H1 (cell line): ENCODE measurements at regions not wholly inside any gene's neighbourhood (a gene's known extent, or its start where the extent isn't known, plus 50 kb on each side); places are given as distances from the start of the nearest gene placed in this dataset.

ENCODE experiments used
- CTCF ChIA-PET: fragments of 300-600 bp; sonication (Branson Sonifier 250); formaldehyde crosslinking; loops from one replicate; lab custom pipeline; 2021; ENCODE audit not compliant: partially characterized antibody; lab: Charles Lee
- POLR2A ChIA-PET: fragments of 300-600 bp; sonication (Branson Sonifier 250); formaldehyde crosslinking; loops from one replicate; lab custom pipeline; 2021; ENCODE audit warnings: inconsistent platforms; ENCODE audit not compliant: partially characterized antibody; lab: Charles Lee
- DNase-seq, 2 experiments: peaks; one replicate each; pipeline versions ENCODE4 v3.0.0 to v3.0.0-alpha.2; 2010 to 2022; ENCODE audit warnings: low spot score in 2 of 2, low read depth in 1 of 2, mixed read lengths in 1 of 2
- FAIRE-seq: peaks from 2 replicates; lab custom pipeline; 2011; peaks lifted over from hg19 to GRCh38; lab: Jason Lieb, UNC
- H2AFZ ChIP-seq: 2 replicates; pipeline ENCODE4 v1.8.1; 2012; ENCODE audit warnings: low read length, inconsistent platforms
- H2AK5ac ChIP-seq: 2 replicates; pipeline ENCODE4 v1.6.1; 2013; ENCODE audit warnings: low read depth, low read length
- H2BK120ac ChIP-seq: replicated peaks from 2 replicates; pipeline ENCODE3; 2013; ENCODE audit warnings: low read depth, low read length, inconsistent platforms
- H2BK12ac ChIP-seq: 2 replicates; pipeline ENCODE4 v1.6.1; 2013; ENCODE audit warnings: low read depth, low read length
- H2BK15ac ChIP-seq: 2 replicates; pipeline ENCODE4 v1.6.1; 2013; ENCODE audit warnings: low read length
- H2BK20ac ChIP-seq: 2 replicates; pipeline ENCODE4 v1.6.1; 2013; ENCODE audit warnings: low read length
- H2BK5ac ChIP-seq: 2 replicates; pipeline ENCODE4 v1.6.1; 2013; ENCODE audit warnings: low read depth, low read length
- H3K14ac ChIP-seq: 2 replicates; pipeline ENCODE4 v1.6.1; 2013; ENCODE audit warnings: inconsistent platforms; ENCODE audit not compliant: insufficient read length
- H3K18ac ChIP-seq: 2 replicates; pipeline ENCODE4 v1.6.1; 2013; ENCODE audit warnings: low read length; ENCODE audit errors: extremely low read depth
- H3K23ac ChIP-seq: 2 replicates; pipeline ENCODE4 v1.6.1; 2013; ENCODE audit warnings: inconsistent platforms; ENCODE audit not compliant: insufficient read length
- H3K23me2 ChIP-seq: 2 replicates; pipeline ENCODE4 v1.6.1; 2013; ENCODE audit warnings: low read depth, low read length
- H3K27ac ChIP-seq: 2 replicates; pipeline ENCODE4 v1.6.1; 2011; ENCODE audit warnings: low read depth, low read length, inconsistent platforms
- H3K27me3 ChIP-seq, 4 experiments: replicated peaks in 1 of 4; 1 replicate in 1 of 4; 2 replicates in 3 of 4; pipeline versions ENCODE4 v1.6.1 to v1.8.1; 2011 to 2013; ENCODE audit warnings: low read length in 3 of 4, mild to moderate bottlenecking in 3 of 4, inconsistent platforms in 2 of 4, mixed read lengths in 2 of 4, moderate library complexity in 1 of 4; ENCODE audit not compliant: control insufficient read depth in 3 of 4, insufficient read depth in 3 of 4; ENCODE audit errors: extremely low read depth in 1 of 4
- H3K36me3 ChIP-seq, 4 experiments: 2 replicates each; pipeline versions ENCODE4 v1.6.1 to v1.8.1; 2011 to 2013; ENCODE audit warnings: mild to moderate bottlenecking in 4 of 4, low read length in 3 of 4, moderate library complexity in 2 of 4, control low read depth in 1 of 4, inconsistent platforms in 1 of 4; ENCODE audit not compliant: insufficient read depth in 4 of 4, control insufficient read depth in 2 of 4
- H3K4ac ChIP-seq: replicated peaks from 2 replicates; pipeline ENCODE3; 2013; ENCODE audit warnings: low read length, low read depth, mixed read lengths, inconsistent platforms; ENCODE audit not compliant: insufficient read length
- H3K4me1 ChIP-seq, 4 experiments: replicated peaks in 1 of 4; 1 replicate in 1 of 4; 2 replicates in 3 of 4; pipeline versions ENCODE4 v1.6.1 to v1.8.1; 2011 to 2013; ENCODE audit warnings: low read length in 3 of 4, inconsistent platforms in 2 of 4, mixed read lengths in 1 of 4; ENCODE audit not compliant: insufficient read depth in 4 of 4, control insufficient read depth in 3 of 4
- H3K4me2 ChIP-seq, 2 experiments: 2 replicates each; pipeline versions ENCODE4 v1.6.1 to v1.8.1; 2011 to 2013; ENCODE audit warnings: low read depth in 2 of 2, low read length in 2 of 2, control low read depth in 1 of 2, inconsistent platforms in 1 of 2, mild to moderate bottlenecking in 1 of 2; ENCODE audit not compliant: insufficient read depth in 1 of 2
- H3K4me3 ChIP-seq, 4 experiments: fragments of 200-600, 300-600 bp in 1 of 4; sonication (generic), shearing (Covaris generic), sonication (Bioruptor Twin) in 1 of 4; 2 replicates each; pipeline versions ENCODE4 v1.5.1 to v1.8.1; 2011 to 2016; ENCODE audit warnings: low read length in 4 of 4, low read depth in 3 of 4, control low read depth in 2 of 4, inconsistent platforms in 2 of 4, mild to moderate bottlenecking in 2 of 4, mixed read lengths in 1 of 4, moderate library complexity in 1 of 4; ENCODE audit not compliant: insufficient read depth in 2 of 4; ENCODE audit errors: extremely low read depth in 1 of 4
- H3K56ac ChIP-seq: replicated peaks from 2 replicates; pipeline ENCODE3; 2013; ENCODE audit warnings: low read depth, mild to moderate bottlenecking, mixed read lengths, low read length, inconsistent platforms; ENCODE audit not compliant: insufficient read length
- H3K79me1 ChIP-seq: 2 replicates; pipeline ENCODE4 v1.6.1; 2013; ENCODE audit warnings: low read depth, low read length, control low read depth
- H3K79me2 ChIP-seq, 2 experiments: 2 replicates each; pipeline versions ENCODE4 v1.6.1 to v1.8.1; 2012 to 2013; ENCODE audit warnings: low read length in 2 of 2, mild to moderate bottlenecking in 2 of 2, inconsistent platforms in 1 of 2; ENCODE audit not compliant: insufficient read depth in 2 of 2, control insufficient read depth in 1 of 2
- H3K9ac ChIP-seq, 4 experiments: replicated peaks in 1 of 4; 1 replicate in 1 of 4; 2 replicates in 3 of 4; pipeline versions ENCODE4 v1.6.1 to v1.8.1; 2011 to 2013; ENCODE audit warnings: low read depth in 3 of 4, low read length in 3 of 4, control low read depth in 2 of 4, mild to moderate bottlenecking in 2 of 4, moderate library complexity in 2 of 4, inconsistent platforms in 1 of 4; ENCODE audit errors: extremely low read depth in 1 of 4
- H3K9me3 ChIP-seq, 2 experiments: 2 replicates each; pipeline versions ENCODE4 v1.6.1 to v1.8.1; 2012 to 2013; ENCODE audit warnings: mild to moderate bottlenecking in 2 of 2, moderate library complexity in 2 of 2, control low read depth in 1 of 2, inconsistent platforms in 1 of 2, low read depth in 1 of 2, low read length in 1 of 2, mixed read lengths in 1 of 2; ENCODE audit not compliant: insufficient read depth in 2 of 2
- H4K20me1 ChIP-seq, 2 experiments: replicated peaks in 1 of 2; 2 replicates each; pipeline versions ENCODE3 to v1.8.1; 2011 to 2013; ENCODE audit warnings: inconsistent platforms in 2 of 2, low read length in 2 of 2, mild to moderate bottlenecking in 1 of 2; ENCODE audit not compliant: insufficient read depth in 2 of 2, control insufficient read depth in 1 of 2
- H4K5ac ChIP-seq: 2 replicates; pipeline ENCODE4 v1.6.1; 2013; ENCODE audit warnings: low read length, low read depth, mixed read lengths, inconsistent platforms; ENCODE audit not compliant: insufficient read length
- H4K8ac ChIP-seq: 2 replicates; pipeline ENCODE4 v1.8.0; 2013; ENCODE audit warnings: mild to moderate bottlenecking, moderate library complexity, low read length, inconsistent platforms; ENCODE audit not compliant: insufficient read depth; ENCODE audit errors: extremely low read depth
- H4K91ac ChIP-seq: replicated peaks from 2 replicates; pipeline ENCODE3; 2013; ENCODE audit warnings: low read length, mixed read lengths, inconsistent platforms; ENCODE audit not compliant: insufficient read length
- JUN ChIP-seq: IDR thresholded peaks from 2 replicates; pipeline ENCODE4 v1.6.1; 2011; ENCODE audit warnings: low read depth, mild to moderate bottlenecking, improper control_type of control experiment, low read length
- MAFK ChIP-seq: IDR thresholded peaks from 2 replicates; pipeline ENCODE4 v1.6.1; 2012; ENCODE audit warnings: low read depth, mild to moderate bottlenecking, improper control_type of control experiment, low read length
- PHF8 ChIP-seq: fragments of 200-600 bp; sonication (generic); conservative IDR thresholded peaks from 2 replicates; pipeline ENCODE4 v1.7.1; 2012; ENCODE audit warnings: low read depth, mild to moderate bottlenecking, inconsistent platforms, low read length, moderate library complexity
- POLR2A ChIP-seq, 2 experiments: IDR thresholded peaks; 1 replicate in 1 of 2; 2 replicates in 1 of 2; pipeline ENCODE4 v1.6.1; 2011; ENCODE audit warnings: low read depth in 2 of 2, low read length in 2 of 2, mild to moderate bottlenecking in 2 of 2; ENCODE audit errors: control extremely low read depth in 1 of 2
- POLR2AphosphoS5 ChIP-seq: IDR thresholded peaks from 2 replicates; pipeline ENCODE4 v1.6.1; 2011; ENCODE audit warnings: low read depth, low read length
- SIX5 ChIP-seq: IDR thresholded peaks from 2 replicates; pipeline ENCODE4 v1.6.1; 2011; ENCODE audit warnings: mild to moderate bottlenecking, low read depth, low read length
- SP2 ChIP-seq: IDR thresholded peaks from 2 replicates; pipeline ENCODE4 v1.6.1; 2012; ENCODE audit warnings: mild to moderate bottlenecking, low read length, inconsistent platforms
- SUZ12 ChIP-seq: fragments of 200-600 bp; sonication (generic); IDR thresholded peaks from 2 replicates; pipeline ENCODE4 v1.6.1; 2012; ENCODE audit warnings: mild to moderate bottlenecking, inconsistent platforms, low read length, moderate library complexity, mixed read lengths
- TBP ChIP-seq: IDR thresholded peaks from 2 replicates; pipeline ENCODE4 v1.6.1; 2011; ENCODE audit warnings: low read depth, low read length, improper control_type of control experiment
- ZNF274 ChIP-seq: IDR thresholded peaks from 2 replicates; pipeline ENCODE4 v1.7.0; 2012; ENCODE audit warnings: low read length, borderline replicate concordance; ENCODE audit errors: extremely low read depth
- WGBS, 2 experiments: shearing (Covaris generic) in 1 of 2; methylation state at CpG; one replicate each; pipeline versions ENCODE4 v1.1.6 to v1.1.7; 2013 to 2015; ENCODE audit warnings: low lambda C conversion rate in 2 of 2, mixed read lengths in 2 of 2, inconsistent platforms in 1 of 2, low coverage in 1 of 2, missing lambda C conversion rate in 1 of 2; ENCODE audit not compliant: insufficient replicate concordance in 2 of 2, insufficient coverage in 1 of 2, insufficient read length in 1 of 2; ENCODE audit errors: extremely low coverage in 1 of 2, missing lambda C conversion rate in 1 of 2; 5-methylcytosine and 5-hydroxymethylcytosine counted together
- TF ChIP-seq, protein P1 (sequence below): IDR thresholded peaks from 2 replicates; pipeline ENCODE4 v1.6.1; 2012; ENCODE audit warnings: inconsistent platforms
- TF ChIP-seq, protein P2 (sequence below): IDR thresholded peaks from 2 replicates; pipeline ENCODE4 v1.6.1; 2011; ENCODE audit warnings: low read depth, mild to moderate bottlenecking, low read length; ENCODE audit not compliant: insufficient read depth

DNA sequence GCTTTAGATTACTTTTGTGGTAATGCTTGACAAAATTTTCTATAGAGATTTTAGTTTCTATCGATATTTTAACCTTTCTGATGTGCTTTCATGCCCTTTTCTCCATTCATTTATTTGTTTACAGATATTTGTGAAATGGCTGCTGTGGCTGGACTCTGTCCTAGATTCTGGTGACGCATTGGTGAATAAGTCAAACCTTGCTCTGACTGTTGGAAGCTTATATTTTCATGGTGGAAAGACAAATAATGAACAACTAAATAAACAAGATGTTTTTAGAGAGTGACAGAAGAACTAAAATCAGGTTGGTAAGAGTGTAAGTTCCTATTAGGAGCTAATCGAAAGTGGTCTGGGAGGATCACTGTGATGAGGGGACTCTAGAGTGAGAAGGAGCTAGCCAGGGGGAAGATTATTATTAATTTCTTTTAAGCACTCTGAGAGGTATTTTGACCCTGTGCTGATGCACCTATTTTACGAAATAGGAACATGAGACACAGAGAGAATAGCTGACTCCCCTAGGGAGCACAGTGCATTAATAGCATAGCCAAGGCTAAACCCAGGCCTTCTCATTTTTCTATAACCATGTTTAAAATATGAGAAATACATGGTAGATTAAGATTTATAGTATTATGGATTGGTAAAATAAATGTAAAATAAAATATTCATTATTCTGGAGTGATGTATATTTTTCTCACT, 411.9 kb upstream of the ARRDC3 start:
- H3K4ac ChIP-seq = no peak overlapping the region
- no peak for DNase-seq
- 97% methylated on average over 4 of the region's 4 CpGs; no CpG with 5 or more reads in 1 of the 2 experiments for WGBS, 2 experiments
- no peak overlapping the region for H3K4me3 ChIP-seq
- ChIA-PET POLR2A (no interaction called here), CTCF (interaction anchor here (0.8 kb wide), 1 partner anchor 205 kb away, joined by 4 read pairs; no protein-coding TSS in a partner anchor)
- H3K27me3 ChIP-seq = no peaks in the 10 kb centered on the region
- H4K20me1 ChIP-seq = no peaks in the 10 kb centered on the region
- no peak overlapping the region for H3K4me2 ChIP-seq
- H2BK15ac ChIP-seq = no peak overlapping the region
- H4K8ac ChIP-seq = no peak overlapping the region
- H2BK5ac ChIP-seq = no peak overlapping the region
- H3K27ac ChIP-seq = no peak overlapping the region
- H4K5ac ChIP-seq = no peak overlapping the region
- H2BK20ac ChIP-seq = no peak overlapping the region
- TF ChIP-seq SUZ12 (no peak), POLR2AphosphoS5 (no peak), SP2 (no peak), TBP (no peak), MAFK (no peak), PHF8 (no peak), SIX5 (no peak), ZNF274 (no peak), JUN (no peak), POLR2A (IDR thresholded peaks at IDR 0.05; ENCODE audit: control extremely low read depth in 1 of 2, low read depth in 2 of 2, low read length in 2 of 2) (no peak)
- TF ChIP-seq, protein P1, sequence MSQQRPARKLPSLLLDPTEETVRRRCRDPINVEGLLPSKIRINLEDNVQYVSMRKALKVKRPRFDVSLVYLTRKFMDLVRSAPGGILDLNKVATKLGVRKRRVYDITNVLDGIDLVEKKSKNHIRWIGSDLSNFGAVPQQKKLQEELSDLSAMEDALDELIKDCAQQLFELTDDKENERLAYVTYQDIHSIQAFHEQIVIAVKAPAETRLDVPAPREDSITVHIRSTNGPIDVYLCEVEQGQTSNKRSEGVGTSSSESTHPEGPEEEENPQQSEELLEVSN = no peak
- TF ChIP-seq, protein P2, sequence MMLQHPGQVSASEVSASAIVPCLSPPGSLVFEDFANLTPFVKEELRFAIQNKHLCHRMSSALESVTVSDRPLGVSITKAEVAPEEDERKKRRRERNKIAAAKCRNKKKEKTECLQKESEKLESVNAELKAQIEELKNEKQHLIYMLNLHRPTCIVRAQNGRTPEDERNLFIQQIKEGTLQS = no peak
- no peaks in the 10 kb centered on the region for H3K9me3 ChIP-seq
- H2BK120ac ChIP-seq = no peak overlapping the region
- H3K23me2 ChIP-seq = no peaks in the 10 kb centered on the region
- FAIRE-seq = no peak
- no peak overlapping the region for H4K91ac ChIP-seq
- H3K4me1 ChIP-seq = 0 out of 7 replicates have a peak, but pooled peaks cover 0 to 2% (median 0%) of the 10 kb centered on the region in 4 experiments
- no peak overlapping the region for H2AFZ ChIP-seq
- H3K14ac ChIP-seq = no peak overlapping the region
- H3K23ac ChIP-seq = no peak overlapping the region
- no peaks in the 10 kb centered on the region for H3K79me1 ChIP-seq
- H3K79me2 ChIP-seq = no peaks in the 10 kb centered on the region
- H3K9ac ChIP-seq = no peak overlapping the region
- no peak overlapping the region for H2AK5ac ChIP-seq
- no peaks in the 10 kb centered on the region for H3K36me3 ChIP-seq
- no peak overlapping the region for H3K18ac ChIP-seq
- H3K56ac ChIP-seq = no peak overlapping the region
- no peak overlapping the region for H2BK12ac ChIP-seq
